GM10266 (cell line): ENCODE measurements at regions not wholly inside any gene's neighbourhood (a gene's known extent, or its start where the extent isn't known, plus 50 kb on each side); places are given as distances from the start of the nearest gene placed in this dataset.

ENCODE experiments used
- DNase-seq: peaks from one replicate; pipeline ENCODE4 v3.0.0; 2012; ENCODE audit errors: extremely low spot score
- CTCF ChIP-seq: IDR thresholded peaks from 2 replicates; pipeline ENCODE4 v1.5.1; 2012; ENCODE audit warnings: mild to moderate bottlenecking, low read depth; ENCODE audit not compliant: control insufficient read depth, insufficient read depth; ENCODE audit errors: missing control alignments

GRCh38 chr5:1961952-1962595 is 79.3 kb upstream of the IRX4 start:
- TF ChIP-seq CTCF, result no peak
- DNase-seq, result no peak

GRCh38 chr5:1961304-1961946 is 78.7 kb upstream of the IRX4 start:
- TF ChIP-seq CTCF, result no peak
- DNase-seq, result no peak

GRCh38 chr5:1960595-1961303 is 78.0 kb upstream of the IRX4 start:
- DNase-seq, result no peak
- TF ChIP-seq CTCF, result no peak

- no peak for DNase-seq
- TF ChIP-seq CTCF, result no peak
Observed at GRCh38 chr5:1959725-1960581, 77.2 kb upstream of the IRX4 start.

- TF ChIP-seq CTCF, result no peak
- DNase-seq, result no peak
Observed at GRCh38 chr5:1959231-1959630, 76.5 kb upstream of the IRX4 start.

GRCh38 chr5:1958211-1959010 is 75.7 kb upstream of the IRX4 start:
- no peak for DNase-seq
- no peak for TF ChIP-seq CTCF
